Sigmoid colon (tissue), 6 donors: ENCODE measurements at regions not wholly inside any gene's neighbourhood (a gene's known extent, or its start where the extent isn't known, plus 50 kb on each side); places are given as distances from the start of the nearest gene placed in this dataset.

Experiments used
- DNase-seq: peaks from one replicate; pipeline ENCODE4 v3.0.0-alpha.2; 2019
- H3K27ac ChIP-seq, 4 donors: fragments of 200-600 bp; sonication (generic); one replicate each; pipeline ENCODE4 v1.5.1; 2016 to 2019; ENCODE audit warnings: mild to moderate bottlenecking in 1 of 4
- H3K27me3 ChIP-seq, 3 donors: fragments of 200-600 bp; sonication (generic); one replicate each; pipeline ENCODE4 v1.5.1; 2019; ENCODE audit warnings: mild to moderate bottlenecking in 1 of 3
- H3K36me3 ChIP-seq, 4 donors: fragments of 200-600 bp; sonication (generic); one replicate each; pipeline ENCODE4 v1.5.1; 2016 to 2019
- H3K4me1 ChIP-seq, 4 donors: fragments of 200-600 bp; sonication (generic); one replicate each; pipeline ENCODE4 v1.5.1; 2017 to 2019
- H3K4me3 ChIP-seq, 4 donors: fragments of 200-600 bp; sonication (generic); one replicate each; pipeline ENCODE4 v1.5.1; 2017 to 2019; ENCODE audit warnings: mild to moderate bottlenecking in 2 of 4, moderate library complexity in 1 of 4
- H3K9me3 ChIP-seq, 4 donors: fragments of 200-600 bp in 3 of 4; sonication (generic) in 3 of 4; one replicate each; pipeline versions ENCODE4 v1.5.1 to v1.6.1; 2013 to 2019
- CTCF ChIP-seq, 4 experiments: fragments of 450-650 bp in 3 of 4; fragments of 200-600 bp in 1 of 4; IDR thresholded peaks; one replicate each; pipeline ENCODE4 v1.5.1; 2016 to 2019; ENCODE audit warnings: antibody characterized with exemption in 4 of 4, mild to moderate bottlenecking in 3 of 4, moderate library complexity in 2 of 4
- EP300 ChIP-seq, 4 donors: sonication (generic); formaldehyde crosslinking; IDR thresholded peaks; one replicate each; pipeline ENCODE4 v1.6.1; 2017; ENCODE audit warnings: antibody characterized with exemption in 4 of 4
- POLR2A ChIP-seq, 2 donors: fragments of 450-650 bp; IDR thresholded peaks; one replicate each; pipeline ENCODE4 v1.6.1; 2016; ENCODE audit warnings: antibody characterized with exemption in 2 of 2, mild to moderate bottlenecking in 2 of 2, moderate library complexity in 2 of 2
- POLR2AphosphoS5 ChIP-seq, 4 donors: sonication (generic); formaldehyde crosslinking; IDR thresholded peaks; one replicate each; pipeline ENCODE4 v1.6.1; 2017; ENCODE audit warnings: antibody characterized with exemption in 4 of 4
- WGBS, 2 donors: extraction: QIAGEN DNeasy Blood & Tissue Kit; methylation state at CpG; one replicate each; pipeline ENCODE4 v1.1.7; 2013; 5-methylcytosine and 5-hydroxymethylcytosine counted together
- intact Hi-C: fragments of 100-400 bp; cut with DNase I; formaldehyde crosslinking; loops from one replicate; pipeline ENCODE4 v1.15.1; 2023
- donor health status: healthy with polysubstance abuse.
- donor health status: healthy.

DNA sequence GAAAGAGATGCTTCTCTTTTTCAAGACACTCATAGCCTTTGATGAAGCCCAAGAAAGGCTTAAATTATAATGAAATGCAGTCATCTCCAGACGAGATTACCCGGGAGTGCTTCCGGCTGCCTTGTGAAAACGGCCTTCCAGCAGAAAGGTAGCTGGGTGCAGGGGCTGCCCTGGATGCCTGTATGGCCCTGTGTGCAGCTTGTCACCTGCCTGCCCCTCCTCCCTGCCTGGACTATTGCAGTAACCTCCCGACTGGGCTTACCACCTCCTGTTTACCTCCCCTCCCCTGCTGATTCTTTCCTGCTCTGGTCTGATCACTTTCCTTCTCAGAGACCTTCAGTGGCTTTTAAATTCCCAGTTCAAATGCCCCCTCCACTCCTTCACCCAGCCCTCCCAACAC lies 126.4 kb upstream of the SYT13 start:
- intact Hi-C loops, result no loop called here
- 42 to 49% methylated on average over 5 of the region's 5 CpGs for WGBS, 2 donors
- DNase-seq, result no peak
- Histone ChIP-seq H3K4me1 (no peaks in the 10 kb centered on the region), H3K9me3 (no peaks in the 10 kb centered on the region), H3K36me3 (no peaks in the 10 kb centered on the region), H3K27ac (no peak overlapping the region), H3K27me3 (peaks cover 0 to 34% (median 4%) of the 10 kb centered on the region in 3 donors), H3K4me3 (no peak overlapping the region)
- no peak for TF ChIP-seq POLR2A (IDR thresholded peaks at IDR 0.05)
- TF ChIP-seq CTCF (IDR thresholded peaks at IDR 0.05), result no peak
- no peak for TF ChIP-seq EP300 (IDR thresholded peaks at IDR 0.05)
- no peak for TF ChIP-seq POLR2AphosphoS5 (IDR thresholded peaks at IDR 0.05)

GRCh38 chr11:45412051-45412471 lies 125.9 kb upstream of the SYT13 start:
- H3K4me3 ChIP-seq, result no peak overlapping the region
- no peak overlapping the region for H3K27ac ChIP-seq
- WGBS, 2 donors, result 40 to 60% methylated on average over 12 of the region's 12 CpGs
- intact Hi-C loops, result no loop called here
- DNase-seq, result no peak
- TF ChIP-seq POLR2A (IDR thresholded peaks at IDR 0.05) (no peak), POLR2AphosphoS5 (IDR thresholded peaks at IDR 0.05) (no peak), EP300 (IDR thresholded peaks at IDR 0.05) (no peak), CTCF (IDR thresholded peaks at IDR 0.05) (no peak)
- H3K4me1 ChIP-seq, result no peaks in the 10 kb centered on the region
- no peaks in the 10 kb centered on the region for H3K9me3 ChIP-seq
- no peaks in the 10 kb centered on the region for H3K36me3 ChIP-seq
- peaks cover 0 to 34% (median 4%) of the 10 kb centered on the region in 3 donors for H3K27me3 ChIP-seq

DNA sequence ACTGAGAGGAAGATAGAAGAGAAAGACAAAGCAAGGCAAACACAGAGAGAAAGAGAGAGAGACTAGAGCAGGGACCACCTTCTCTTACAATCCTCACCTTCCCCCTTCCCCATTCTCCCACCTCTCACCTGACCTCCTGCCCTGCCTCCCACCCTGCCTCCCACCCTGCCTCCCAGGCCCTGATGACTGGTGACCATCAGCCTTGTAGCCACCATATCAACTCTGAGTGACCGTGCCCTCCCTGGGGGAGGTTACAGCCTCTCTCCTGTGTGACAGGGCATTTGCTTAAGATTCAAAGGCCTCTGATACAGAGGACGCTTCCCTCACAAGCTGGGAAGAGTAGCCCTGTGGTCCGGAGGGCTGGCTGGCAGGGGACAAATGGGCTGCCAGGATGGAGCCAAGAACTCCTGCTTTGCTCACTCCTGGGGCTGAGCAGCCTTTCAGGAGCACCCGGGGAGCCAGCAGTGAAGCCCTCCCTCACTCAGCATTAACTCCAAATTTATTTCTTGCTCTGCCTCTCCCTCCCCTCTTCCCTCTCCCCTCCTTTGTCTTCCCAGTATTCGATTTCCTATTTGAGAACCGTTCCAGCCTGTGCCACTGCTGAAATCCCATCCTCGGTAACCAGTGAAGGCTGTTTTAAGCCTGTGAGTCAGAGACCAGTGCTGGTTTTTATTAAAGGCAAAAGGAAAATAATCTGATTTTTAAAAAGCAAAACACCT lies 125.2 kb upstream of the SYT13 start:
- no peak for DNase-seq
- Histone ChIP-seq H3K4me1 (no peaks in the 10 kb centered on the region), H3K9me3 (no peaks in the 10 kb centered on the region), H3K27ac (no peak overlapping the region), H3K36me3 (no peaks in the 10 kb centered on the region), H3K27me3 (peaks cover 0 to 36% (median 4%) of the 10 kb centered on the region in 3 donors), H3K4me3 (no peak overlapping the region)
- TF ChIP-seq POLR2A (IDR thresholded peaks at IDR 0.05) (no peak), EP300 (IDR thresholded peaks at IDR 0.05) (no peak)
- intact Hi-C loops, result no loop called here
- 26 to 31% methylated on average over 7 of the region's 7 CpGs for WGBS, 2 donors

DNA sequence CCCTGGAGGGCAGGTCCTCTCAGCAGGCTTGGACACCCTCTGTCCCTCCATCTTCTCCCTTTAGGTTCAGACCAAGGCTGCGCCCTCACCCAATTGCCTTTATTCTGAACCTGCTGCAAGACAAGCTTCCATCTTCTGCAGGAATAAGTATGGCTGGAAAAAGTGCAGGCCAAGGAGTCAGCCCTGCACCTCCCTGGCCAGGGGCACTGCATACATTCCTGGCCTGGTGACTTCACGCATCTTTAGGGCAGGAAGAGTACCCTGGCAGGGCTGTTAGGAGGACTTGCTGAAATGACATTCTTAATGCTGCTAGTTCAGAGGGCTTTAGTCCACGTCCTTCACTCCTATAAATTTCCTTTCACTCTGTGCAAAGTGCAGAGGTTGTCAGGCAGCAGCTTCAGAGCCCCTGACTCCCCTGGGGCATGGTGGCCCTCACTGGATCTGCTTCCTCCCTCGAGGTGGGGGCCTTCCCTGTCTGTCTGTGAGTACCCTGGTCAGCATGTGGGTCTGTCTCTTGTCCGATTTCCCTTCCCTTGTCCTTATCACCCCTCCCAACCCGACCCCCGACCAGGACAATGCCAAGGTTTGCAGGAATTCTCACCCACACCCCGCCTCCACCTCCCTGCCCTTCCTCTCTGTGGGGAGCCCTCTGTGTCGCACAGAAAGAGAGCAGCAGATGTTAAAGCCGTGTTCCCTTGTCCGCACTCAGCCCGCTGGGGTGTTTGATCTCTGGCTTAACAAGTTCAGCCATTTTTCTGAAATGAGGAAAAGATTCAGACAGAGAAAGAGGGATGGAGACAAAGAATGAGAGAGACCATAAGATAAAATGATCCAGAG lies 124.5 kb upstream of the SYT13 start:
- DNase-seq, result no peak
- Histone ChIP-seq H3K4me3 (no peak overlapping the region), H3K36me3 (no peaks in the 10 kb centered on the region), H3K9me3 (no peaks in the 10 kb centered on the region), H3K27me3 (peaks cover 0 to 43% (median 4%) of the 10 kb centered on the region in 3 donors), H3K27ac (no peak overlapping the region), H3K4me1 (no peaks in the 10 kb centered on the region)
- intact Hi-C loops, result no loop called here
- TF ChIP-seq EP300 (IDR thresholded peaks at IDR 0.05), result no peak
- TF ChIP-seq POLR2AphosphoS5 (IDR thresholded peaks at IDR 0.05), result no peak
- no peak for TF ChIP-seq CTCF (IDR thresholded peaks at IDR 0.05)
- no peak for TF ChIP-seq POLR2A (IDR thresholded peaks at IDR 0.05)
- WGBS, 2 donors, result 43 to 46% methylated on average over 12 of the region's 12 CpGs

DNA sequence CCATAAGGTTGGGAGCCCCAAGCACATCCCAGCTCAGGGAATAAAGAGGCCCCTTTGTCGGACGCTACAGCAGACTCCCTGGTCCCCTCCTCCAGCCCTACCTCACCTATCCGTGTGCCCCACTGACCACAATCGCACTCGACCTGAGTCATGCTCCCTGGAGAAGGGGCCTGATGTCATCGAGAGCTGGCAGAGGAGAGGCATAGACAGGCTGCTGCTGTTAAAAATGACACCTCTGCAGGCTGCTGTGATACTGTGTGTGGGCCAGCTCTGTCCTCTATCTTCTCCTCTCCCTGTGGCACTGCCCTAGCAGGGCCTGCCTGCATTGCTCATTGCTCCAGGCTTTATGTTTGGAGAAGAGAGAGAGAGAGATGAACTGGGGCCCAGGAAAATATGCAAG lies 123.4 kb upstream of the SYT13 start:
- H3K4me1 ChIP-seq, result no peaks in the 10 kb centered on the region
- 52 to 63% methylated on average over 6 of the region's 6 CpGs for WGBS, 2 donors
- no peaks in the 10 kb centered on the region for H3K36me3 ChIP-seq
- H3K9me3 ChIP-seq, result no peaks in the 10 kb centered on the region
- intact Hi-C loops, result no loop called here
- peaks cover 0 to 45% (median 4%) of the 10 kb centered on the region in 3 donors for H3K27me3 ChIP-seq
- no peak for TF ChIP-seq CTCF (IDR thresholded peaks at IDR 0.05)
- TF ChIP-seq POLR2A (IDR thresholded peaks at IDR 0.05), result no peak
- no peak for TF ChIP-seq POLR2AphosphoS5 (IDR thresholded peaks at IDR 0.05)
- no peak for TF ChIP-seq EP300 (IDR thresholded peaks at IDR 0.05)
- H3K27ac ChIP-seq, result no peak overlapping the region
- no peak for DNase-seq
- H3K4me3 ChIP-seq, result no peak overlapping the region
